Tibial nerve (tissue), 4 donors: ENCODE measurements at regions not wholly inside any gene's neighbourhood (a gene's known extent, or its start where the extent isn't known, plus 50 kb on each side); places are given as distances from the start of the nearest gene placed in this dataset.
A peak's percentile ranks its signal among the peaks of the same experiment; 100 is the strongest.

Experiments used
- DNase-seq, 2 donors: peaks; one replicate each; pipeline ENCODE4 v3.0.0-alpha.2; 2019; ENCODE audit warnings: low spot score in 2 of 2
- H3K27ac ChIP-seq, 4 donors: fragments of 200-600 bp; sonication (generic) in 3 of 4; one replicate each; pipeline ENCODE4 v1.5.1; 2017 to 2019; ENCODE audit warnings: mild to moderate bottlenecking in 1 of 4
- H3K27me3 ChIP-seq, 2 donors: fragments of 200-600 bp; sonication (generic) in 1 of 2; one replicate each; pipeline versions ENCODE4 v1.5.1 to v1.6.0; 2017 to 2019
- H3K36me3 ChIP-seq, 3 donors: fragments of 200-600 bp; sonication (generic); one replicate each; pipeline ENCODE4 v1.5.1; 2018 to 2019
- H3K4me1 ChIP-seq, 4 donors: fragments of 200-600 bp; sonication (generic) in 3 of 4; one replicate each; pipeline ENCODE4 v1.5.1; 2017 to 2019
- H3K4me3 ChIP-seq, 4 donors: fragments of 200-600 bp; sonication (generic) in 3 of 4; one replicate each; pipeline ENCODE4 v1.5.1; 2017 to 2019; ENCODE audit warnings: mild to moderate bottlenecking in 1 of 4, moderate library complexity in 1 of 4
- H3K9me3 ChIP-seq, 4 donors: fragments of 200-600 bp; sonication (generic) in 3 of 4; one replicate each; pipeline ENCODE4 v1.5.1; 2017 to 2019
- EP300 ChIP-seq, 2 donors: sonication (generic); formaldehyde crosslinking; IDR thresholded peaks; one replicate each; pipeline ENCODE4 v1.6.1; 2017; ENCODE audit warnings: antibody characterized with exemption in 2 of 2, mild to moderate bottlenecking in 1 of 2
- POLR2A ChIP-seq, 2 donors: fragments of 450-650 bp; IDR thresholded peaks; one replicate each; pipeline ENCODE4 v1.6.1; 2017; ENCODE audit warnings: antibody characterized with exemption in 2 of 2, mild to moderate bottlenecking in 2 of 2, moderate library complexity in 2 of 2
- WGBS, 2 donors: methylation state at CpG; one replicate each; pipeline ENCODE4 v1.1.5; 2018; 5-methylcytosine and 5-hydroxymethylcytosine counted together
- TF ChIP-seq, protein P1 (sequence below), 5 experiments: fragments of 200-600 bp in 3 of 5; fragments of 450-650 bp in 2 of 5; sonication (generic) in 3 of 5; IDR thresholded peaks; one replicate each; pipeline ENCODE4 v1.5.1; 2016 to 2019; ENCODE audit warnings: antibody characterized with exemption in 5 of 5, mild to moderate bottlenecking in 3 of 5, moderate library complexity in 2 of 5

DNA sequence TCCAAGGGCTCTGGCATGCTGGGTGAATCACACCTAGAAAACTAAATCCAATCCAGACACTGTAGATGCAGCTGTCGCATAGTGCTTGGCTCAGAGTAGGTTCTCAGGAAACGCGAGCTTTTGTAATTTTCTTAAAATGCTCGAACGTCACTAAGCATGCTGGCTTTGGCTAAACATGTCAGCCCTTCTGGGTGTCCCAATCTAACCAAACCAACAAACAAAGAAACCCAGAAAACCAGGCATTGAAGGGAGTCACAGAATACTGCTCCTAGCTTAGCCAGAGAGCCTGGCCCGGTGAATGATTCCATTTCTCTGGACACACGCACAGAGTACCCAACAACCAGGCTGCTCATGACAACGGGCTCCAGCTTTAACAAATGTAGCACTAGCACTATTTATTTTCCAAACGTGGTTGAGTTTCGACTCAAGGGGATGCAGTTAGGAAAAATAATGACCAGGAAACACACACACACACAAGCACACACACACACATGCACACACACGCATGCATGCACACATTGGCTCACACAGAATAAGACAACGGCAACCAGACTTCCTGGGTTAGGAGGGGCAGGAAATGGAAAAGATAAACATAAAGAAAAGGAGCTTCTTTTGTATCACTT, 492.6 kb downstream of the MIAT start:
- no peaks in the 10 kb centered on the region for H3K36me3 ChIP-seq
- H3K4me1 ChIP-seq, result peaks cover 0 to 9% (median 0%) of the 10 kb centered on the region in 4 donors
- DNase-seq, result no peak
- WGBS, 2 donors, result 37 to 44% methylated on average over 12 of the region's 12 CpGs
- H3K27me3 ChIP-seq, result no peaks in the 10 kb centered on the region
- H3K4me3 ChIP-seq, result no peak overlapping the region
- H3K9me3 ChIP-seq, result peaks cover 0 to 9% (median 0%) of the 10 kb centered on the region in 4 donors
- no peak overlapping the region for H3K27ac ChIP-seq
- TF ChIP-seq, protein P1, sequence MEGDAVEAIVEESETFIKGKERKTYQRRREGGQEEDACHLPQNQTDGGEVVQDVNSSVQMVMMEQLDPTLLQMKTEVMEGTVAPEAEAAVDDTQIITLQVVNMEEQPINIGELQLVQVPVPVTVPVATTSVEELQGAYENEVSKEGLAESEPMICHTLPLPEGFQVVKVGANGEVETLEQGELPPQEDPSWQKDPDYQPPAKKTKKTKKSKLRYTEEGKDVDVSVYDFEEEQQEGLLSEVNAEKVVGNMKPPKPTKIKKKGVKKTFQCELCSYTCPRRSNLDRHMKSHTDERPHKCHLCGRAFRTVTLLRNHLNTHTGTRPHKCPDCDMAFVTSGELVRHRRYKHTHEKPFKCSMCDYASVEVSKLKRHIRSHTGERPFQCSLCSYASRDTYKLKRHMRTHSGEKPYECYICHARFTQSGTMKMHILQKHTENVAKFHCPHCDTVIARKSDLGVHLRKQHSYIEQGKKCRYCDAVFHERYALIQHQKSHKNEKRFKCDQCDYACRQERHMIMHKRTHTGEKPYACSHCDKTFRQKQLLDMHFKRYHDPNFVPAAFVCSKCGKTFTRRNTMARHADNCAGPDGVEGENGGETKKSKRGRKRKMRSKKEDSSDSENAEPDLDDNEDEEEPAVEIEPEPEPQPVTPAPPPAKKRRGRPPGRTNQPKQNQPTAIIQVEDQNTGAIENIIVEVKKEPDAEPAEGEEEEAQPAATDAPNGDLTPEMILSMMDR (IDR thresholded peaks at IDR 0.05), result no peak
- no peak for TF ChIP-seq EP300 (IDR thresholded peaks at IDR 0.05)
- TF ChIP-seq POLR2A (IDR thresholded peaks at IDR 0.05), result no peak

DNA sequence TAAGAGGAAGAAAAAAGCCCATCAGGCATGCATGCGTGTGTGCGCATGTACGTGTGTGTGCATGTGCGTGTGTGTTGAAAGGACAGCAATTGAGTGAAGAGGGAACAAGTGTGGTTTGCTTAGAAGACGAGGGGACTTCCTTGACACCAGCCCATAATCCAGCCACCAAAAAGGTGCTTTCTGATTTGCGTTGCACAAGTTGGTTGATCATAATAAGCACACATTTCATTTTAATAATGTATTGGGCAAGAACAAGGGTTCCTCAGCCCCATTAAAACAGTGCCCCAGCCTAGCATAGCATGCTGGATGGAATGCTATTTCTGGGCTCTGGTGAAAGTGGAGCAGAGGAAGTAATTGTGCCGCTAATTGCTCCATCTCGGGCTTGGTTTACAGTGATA, 493.2 kb downstream of the MIAT start:
- Histone ChIP-seq H3K4me3 (no peak overlapping the region), H3K4me1 (peaks cover 0 to 9% (median 0%) of the 10 kb centered on the region in 4 donors), H3K27me3 (no peaks in the 10 kb centered on the region), H3K9me3 (peaks cover 0 to 9% (median 0%) of the 10 kb centered on the region in 4 donors), H3K27ac (no peak overlapping the region), H3K36me3 (no peaks in the 10 kb centered on the region)
- DNase-seq, result no peak
- TF ChIP-seq EP300 (IDR thresholded peaks at IDR 0.05), result peak in 1 of 2 donors; percentile 7
- TF ChIP-seq POLR2A (IDR thresholded peaks at IDR 0.05), result no peak
- 34 to 41% methylated on average over 8 of the region's 8 CpGs for WGBS, 2 donors

DNA sequence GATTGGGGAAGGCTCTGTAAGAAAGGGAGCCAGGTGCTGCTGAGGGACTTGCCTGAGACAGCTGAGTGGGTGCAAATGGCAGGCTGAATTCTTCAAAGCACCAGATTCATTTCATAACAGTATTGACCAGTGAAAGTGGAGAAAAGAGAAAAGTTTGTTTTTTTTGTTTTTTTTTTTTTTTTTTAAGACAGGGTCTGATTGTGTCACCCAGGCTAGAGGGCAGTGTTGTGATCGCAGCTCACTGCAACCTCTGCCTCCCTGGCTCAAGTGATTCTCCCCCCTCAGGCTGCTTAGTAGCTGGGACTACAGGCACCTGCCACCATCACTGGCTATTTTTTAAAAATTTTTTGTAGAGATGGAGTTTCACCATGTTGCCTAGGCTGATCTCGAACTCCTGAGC, 494.0 kb downstream of the MIAT start:
- Histone ChIP-seq H3K36me3 (no peaks in the 10 kb centered on the region), H3K4me1 (peaks cover 0 to 9% (median 0%) of the 10 kb centered on the region in 4 donors), H3K27me3 (no peaks in the 10 kb centered on the region), H3K27ac (no peak overlapping the region), H3K4me3 (no peak overlapping the region), H3K9me3 (peaks cover 0 to 9% (median 0%) of the 10 kb centered on the region in 4 donors)
- DNase-seq, result no peak
- TF ChIP-seq POLR2A (IDR thresholded peaks at IDR 0.05) (no peak), EP300 (IDR thresholded peaks at IDR 0.05) (no peak)
- TF ChIP-seq, protein P1 (IDR thresholded peaks at IDR 0.05), result no peak
- 54 to 59% methylated on average over 2 of the region's 2 CpGs for WGBS, 2 donors

DNA sequence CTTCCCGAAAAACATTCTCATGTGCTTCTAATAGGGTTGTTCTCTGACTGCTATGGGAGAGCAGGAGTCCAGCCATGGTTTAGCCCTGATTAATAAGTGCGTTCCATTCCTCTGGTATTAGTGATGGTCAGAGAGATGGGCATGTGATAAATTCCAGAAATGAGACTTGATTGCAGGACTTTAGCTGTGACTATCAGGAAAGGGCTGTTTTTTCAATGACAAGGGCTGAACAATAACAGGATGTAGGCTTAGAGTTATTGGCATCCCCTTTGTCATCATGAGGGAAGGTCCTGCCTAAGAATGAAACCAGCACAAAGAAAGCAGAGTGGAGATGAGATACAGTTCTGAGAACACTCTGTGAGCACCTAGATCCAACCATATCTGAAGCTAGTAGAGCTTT, 494.6 kb downstream of the MIAT start:
- H3K9me3 ChIP-seq, result peaks cover 0 to 9% (median 0%) of the 10 kb centered on the region in 4 donors
- 80 to 89% methylated on average over 2 of the region's 2 CpGs for WGBS, 2 donors
- H3K27me3 ChIP-seq, result no peaks in the 10 kb centered on the region
- no peak for DNase-seq
- no peak overlapping the region for H3K4me3 ChIP-seq
- no peak overlapping the region for H3K27ac ChIP-seq
- H3K4me1 ChIP-seq, result peaks cover 0 to 9% (median 0%) of the 10 kb centered on the region in 4 donors
- no peaks in the 10 kb centered on the region for H3K36me3 ChIP-seq
- TF ChIP-seq EP300 (IDR thresholded peaks at IDR 0.05) (no peak), POLR2A (IDR thresholded peaks at IDR 0.05) (no peak)
- TF ChIP-seq, protein P1 (IDR thresholded peaks at IDR 0.05), result no peak

DNA sequence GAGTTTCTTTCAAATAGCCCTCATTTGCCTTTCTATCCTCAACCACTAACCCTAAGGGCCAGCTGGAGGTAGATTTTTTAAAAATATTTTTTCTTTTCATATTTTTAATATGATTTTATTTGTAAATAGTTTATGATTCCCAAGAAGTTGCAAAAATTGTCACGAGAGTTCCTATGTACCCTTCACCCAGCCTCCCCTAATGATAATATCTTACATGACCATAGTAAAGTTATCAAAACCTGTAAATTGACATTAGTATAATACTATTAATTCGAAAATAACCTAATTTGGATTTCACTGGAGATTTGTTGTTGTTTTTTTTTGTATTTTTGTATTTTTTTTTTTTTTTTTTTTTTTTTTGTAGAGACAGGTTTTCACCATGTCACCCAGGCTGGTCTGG, 495.5 kb downstream of the MIAT start:
- Histone ChIP-seq H3K36me3 (no peaks in the 10 kb centered on the region), H3K27ac (no peak overlapping the region), H3K4me3 (no peak overlapping the region), H3K4me1 (peaks cover 0 to 11% (median 0%) of the 10 kb centered on the region in 4 donors), H3K9me3 (peaks cover 0 to 9% (median 0%) of the 10 kb centered on the region in 4 donors), H3K27me3 (no peaks in the 10 kb centered on the region)
- no peak for TF ChIP-seq EP300 (IDR thresholded peaks at IDR 0.05)
- TF ChIP-seq POLR2A (IDR thresholded peaks at IDR 0.05), result no peak
- TF ChIP-seq, protein P1 (IDR thresholded peaks at IDR 0.05), result no peak
- no peak for DNase-seq
- 74 to 77% methylated on average over 2 of the region's 2 CpGs for WGBS, 2 donors
